ENCODE measurements at regions not wholly inside any gene's neighbourhood (a gene's known extent, or its start where the extent isn't known, plus 50 kb on each side); places are given as distances from the start of the nearest gene placed in this dataset.

- Mint-ChIP-seq H3K4me3 (no peak overlapping the region), H3K4me1 (no peaks in the 10 kb centered on the region), H3K27ac (no peak overlapping the region), H3K27me3 (ENCODE audit: low read depth) (no peaks in the 10 kb centered on the region; the same call in 1 of the 2 replicates), H3K36me3 (no peaks in the 10 kb centered on the region), H3K9me3 (peaks cover 11% of the 10 kb centered on the region)
- no peak for DNase-seq (ENCODE audit: low spot score)
- ChIA-PET POLR2A (no interaction called here), CTCF (no interaction called here)
- no peak for ATAC-seq
- TF ChIP-seq NFYB (CRISPR knock-in tag; conservative IDR thresholded peaks at IDR 0.05; ENCODE audit: low read depth) (no peak), E2F1 (CRISPR knock-in tag; IDR thresholded peaks at IDR 0.05) (no peak), ZNF281 (CRISPR knock-in tag; IDR thresholded peaks at IDR 0.05) (no peak), ZNF416 (CRISPR knock-in tag; IDR thresholded peaks at IDR 0.05) (no peak), PRDM15 (CRISPR knock-in tag; IDR thresholded peaks at IDR 0.05) (no peak), SOX15 (CRISPR knock-in tag; IDR thresholded peaks at IDR 0.05) (no peak), ERG (CRISPR knock-in tag; IDR thresholded peaks at IDR 0.05) (no peak), ZSCAN18 (CRISPR knock-in tag; IDR thresholded peaks at IDR 0.05) (no peak), HMGA2 (CRISPR knock-in tag; IDR thresholded peaks at IDR 0.05) (no peak), TP53 (CRISPR knock-in tag; IDR thresholded peaks at IDR 0.05) (no peak), E2F4 (CRISPR knock-in tag; IDR thresholded peaks at IDR 0.05; ENCODE audit: borderline replicate concordance, low read depth) (no peak), KAT7 (CRISPR knock-in tag; IDR thresholded peaks at IDR 0.05; ENCODE audit: borderline replicate concordance) (no peak)
- TF ChIP-seq, protein P1, sequence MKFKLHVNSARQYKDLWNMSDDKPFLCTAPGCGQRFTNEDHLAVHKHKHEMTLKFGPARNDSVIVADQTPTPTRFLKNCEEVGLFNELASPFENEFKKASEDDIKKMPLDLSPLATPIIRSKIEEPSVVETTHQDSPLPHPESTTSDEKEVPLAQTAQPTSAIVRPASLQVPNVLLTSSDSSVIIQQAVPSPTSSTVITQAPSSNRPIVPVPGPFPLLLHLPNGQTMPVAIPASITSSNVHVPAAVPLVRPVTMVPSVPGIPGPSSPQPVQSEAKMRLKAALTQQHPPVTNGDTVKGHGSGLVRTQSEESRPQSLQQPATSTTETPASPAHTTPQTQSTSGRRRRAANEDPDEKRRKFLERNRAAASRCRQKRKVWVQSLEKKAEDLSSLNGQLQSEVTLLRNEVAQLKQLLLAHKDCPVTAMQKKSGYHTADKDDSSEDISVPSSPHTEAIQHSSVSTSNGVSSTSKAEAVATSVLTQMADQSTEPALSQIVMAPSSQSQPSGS (CRISPR knock-in tag; IDR thresholded peaks at IDR 0.05; ENCODE audit: borderline replicate concordance, low read depth): no peak
- TF ChIP-seq, protein P2, sequence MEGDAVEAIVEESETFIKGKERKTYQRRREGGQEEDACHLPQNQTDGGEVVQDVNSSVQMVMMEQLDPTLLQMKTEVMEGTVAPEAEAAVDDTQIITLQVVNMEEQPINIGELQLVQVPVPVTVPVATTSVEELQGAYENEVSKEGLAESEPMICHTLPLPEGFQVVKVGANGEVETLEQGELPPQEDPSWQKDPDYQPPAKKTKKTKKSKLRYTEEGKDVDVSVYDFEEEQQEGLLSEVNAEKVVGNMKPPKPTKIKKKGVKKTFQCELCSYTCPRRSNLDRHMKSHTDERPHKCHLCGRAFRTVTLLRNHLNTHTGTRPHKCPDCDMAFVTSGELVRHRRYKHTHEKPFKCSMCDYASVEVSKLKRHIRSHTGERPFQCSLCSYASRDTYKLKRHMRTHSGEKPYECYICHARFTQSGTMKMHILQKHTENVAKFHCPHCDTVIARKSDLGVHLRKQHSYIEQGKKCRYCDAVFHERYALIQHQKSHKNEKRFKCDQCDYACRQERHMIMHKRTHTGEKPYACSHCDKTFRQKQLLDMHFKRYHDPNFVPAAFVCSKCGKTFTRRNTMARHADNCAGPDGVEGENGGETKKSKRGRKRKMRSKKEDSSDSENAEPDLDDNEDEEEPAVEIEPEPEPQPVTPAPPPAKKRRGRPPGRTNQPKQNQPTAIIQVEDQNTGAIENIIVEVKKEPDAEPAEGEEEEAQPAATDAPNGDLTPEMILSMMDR (IDR thresholded peaks at IDR 0.05): no peak
- TF ChIP-seq, protein P3, sequence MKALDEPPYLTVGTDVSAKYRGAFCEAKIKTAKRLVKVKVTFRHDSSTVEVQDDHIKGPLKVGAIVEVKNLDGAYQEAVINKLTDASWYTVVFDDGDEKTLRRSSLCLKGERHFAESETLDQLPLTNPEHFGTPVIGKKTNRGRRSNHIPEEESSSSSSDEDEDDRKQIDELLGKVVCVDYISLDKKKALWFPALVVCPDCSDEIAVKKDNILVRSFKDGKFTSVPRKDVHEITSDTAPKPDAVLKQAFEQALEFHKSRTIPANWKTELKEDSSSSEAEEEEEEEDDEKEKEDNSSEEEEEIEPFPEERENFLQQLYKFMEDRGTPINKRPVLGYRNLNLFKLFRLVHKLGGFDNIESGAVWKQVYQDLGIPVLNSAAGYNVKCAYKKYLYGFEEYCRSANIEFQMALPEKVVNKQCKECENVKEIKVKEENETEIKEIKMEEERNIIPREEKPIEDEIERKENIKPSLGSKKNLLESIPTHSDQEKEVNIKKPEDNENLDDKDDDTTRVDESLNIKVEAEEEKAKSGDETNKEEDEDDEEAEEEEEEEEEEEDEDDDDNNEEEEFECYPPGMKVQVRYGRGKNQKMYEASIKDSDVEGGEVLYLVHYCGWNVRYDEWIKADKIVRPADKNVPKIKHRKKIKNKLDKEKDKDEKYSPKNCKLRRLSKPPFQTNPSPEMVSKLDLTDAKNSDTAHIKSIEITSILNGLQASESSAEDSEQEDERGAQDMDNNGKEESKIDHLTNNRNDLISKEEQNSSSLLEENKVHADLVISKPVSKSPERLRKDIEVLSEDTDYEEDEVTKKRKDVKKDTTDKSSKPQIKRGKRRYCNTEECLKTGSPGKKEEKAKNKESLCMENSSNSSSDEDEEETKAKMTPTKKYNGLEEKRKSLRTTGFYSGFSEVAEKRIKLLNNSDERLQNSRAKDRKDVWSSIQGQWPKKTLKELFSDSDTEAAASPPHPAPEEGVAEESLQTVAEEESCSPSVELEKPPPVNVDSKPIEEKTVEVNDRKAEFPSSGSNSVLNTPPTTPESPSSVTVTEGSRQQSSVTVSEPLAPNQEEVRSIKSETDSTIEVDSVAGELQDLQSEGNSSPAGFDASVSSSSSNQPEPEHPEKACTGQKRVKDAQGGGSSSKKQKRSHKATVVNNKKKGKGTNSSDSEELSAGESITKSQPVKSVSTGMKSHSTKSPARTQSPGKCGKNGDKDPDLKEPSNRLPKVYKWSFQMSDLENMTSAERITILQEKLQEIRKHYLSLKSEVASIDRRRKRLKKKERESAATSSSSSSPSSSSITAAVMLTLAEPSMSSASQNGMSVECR (CRISPR knock-in tag; IDR thresholded peaks at IDR 0.05; ENCODE audit: borderline replicate concordance): no peak
Observed at GRCh38 chr2:175350105-175350504, 168.6 kb upstream of the ATP5MC3 start.
